Liver (tissue), 3 donors: ENCODE measurements at regions not wholly inside any gene's neighbourhood (a gene's known extent, or its start where the extent isn't known, plus 50 kb on each side); places are given as distances from the start of the nearest gene placed in this dataset.

Source experiments
- GABPA ChIP-seq, 2 donors: IDR thresholded peaks in 1 of 2; conservative IDR thresholded peaks in 1 of 2; 2 replicates each; pipeline ENCODE4 v1.6.1; 2016; ENCODE audit warnings: antibody characterized with exemption in 2 of 2, mild to moderate bottlenecking in 1 of 2, moderate library complexity in 1 of 2
- JUND ChIP-seq, 2 donors: IDR thresholded peaks; 2 replicates each; pipeline ENCODE4 v1.6.1; 2016; ENCODE audit warnings: antibody characterized with exemption in 2 of 2
- RAD21 ChIP-seq, 2 donors: IDR thresholded peaks; 2 replicates each; pipeline ENCODE4 v1.6.1; 2016; ENCODE audit warnings: antibody characterized with exemption in 2 of 2, mild to moderate bottlenecking in 2 of 2
- SP1 ChIP-seq: IDR thresholded peaks from 2 replicates; pipeline ENCODE4 v1.6.1; 2018; ENCODE audit warnings: antibody characterized with exemption, mild to moderate bottlenecking
- TAF1 ChIP-seq: conservative IDR thresholded peaks from 2 replicates; pipeline ENCODE4 v1.6.1; 2016; ENCODE audit warnings: antibody characterized with exemption, mild to moderate bottlenecking
- YY1 ChIP-seq: IDR thresholded peaks from 2 replicates; pipeline ENCODE4 v1.6.1; 2016; ENCODE audit warnings: antibody characterized with exemption, mild to moderate bottlenecking
- TF ChIP-seq, protein P1 (sequence below): fragments of 150-350 bp; IDR thresholded peaks from 2 replicates; pipeline ENCODE4 v1.5.1; 2017; ENCODE audit warnings: improper control_type of control experiment, low read depth, low read length; ENCODE audit not compliant: missing input control
- TF ChIP-seq, protein P2 (sequence below): IDR thresholded peaks from 2 replicates; pipeline ENCODE4 v1.6.1; 2016; ENCODE audit warnings: antibody characterized with exemption, mild to moderate bottlenecking
- TF ChIP-seq, protein P3 (sequence below): IDR thresholded peaks from 2 replicates; pipeline ENCODE4 v1.6.1; 2016; ENCODE audit warnings: antibody characterized with exemption
- TF ChIP-seq, protein P4 (sequence below): IDR thresholded peaks from 2 replicates; pipeline ENCODE4 v1.6.1; 2016; ENCODE audit warnings: antibody characterized with exemption
- TF ChIP-seq, protein P5 (sequence below): IDR thresholded peaks from 2 replicates; pipeline ENCODE4 v1.6.1; 2016; ENCODE audit warnings: antibody characterized with exemption
- donor health status: healthy.
- donor health status: healthy.

DNA sequence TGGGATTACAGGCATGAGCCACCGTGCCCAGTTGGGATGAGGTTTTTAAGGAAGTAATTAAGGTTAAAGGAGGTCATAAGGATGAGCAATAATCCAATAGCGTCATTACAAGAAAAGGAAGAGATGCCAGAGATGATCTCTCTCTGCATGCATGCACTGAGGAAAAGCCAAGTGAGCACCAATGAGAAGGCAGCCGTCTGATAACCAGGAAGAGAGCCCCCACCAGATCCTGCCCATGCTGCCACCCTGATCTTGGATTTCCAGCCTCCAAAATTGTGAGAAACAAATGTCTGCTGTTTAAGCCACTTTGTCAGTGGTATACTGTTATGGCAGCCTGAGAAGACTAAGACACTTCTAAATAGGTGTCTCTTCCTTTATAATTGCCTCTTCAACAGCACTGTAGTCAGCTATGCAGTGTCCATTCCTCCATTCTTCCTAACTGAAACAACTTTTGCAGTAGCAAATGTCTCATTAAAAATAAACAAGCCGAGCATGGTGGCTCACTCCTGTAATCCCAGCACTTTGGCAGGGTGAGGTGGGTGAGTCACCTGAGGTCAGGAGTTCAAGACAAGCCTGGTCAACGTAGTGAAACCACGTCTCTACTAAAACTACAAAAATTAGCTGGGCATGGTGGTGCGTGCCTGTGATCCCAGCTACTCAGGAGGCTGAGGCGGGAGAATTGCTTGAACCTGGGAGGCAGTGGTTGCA is 216.2 kb upstream of the RUNX1 start:
- TF ChIP-seq, protein P1, sequence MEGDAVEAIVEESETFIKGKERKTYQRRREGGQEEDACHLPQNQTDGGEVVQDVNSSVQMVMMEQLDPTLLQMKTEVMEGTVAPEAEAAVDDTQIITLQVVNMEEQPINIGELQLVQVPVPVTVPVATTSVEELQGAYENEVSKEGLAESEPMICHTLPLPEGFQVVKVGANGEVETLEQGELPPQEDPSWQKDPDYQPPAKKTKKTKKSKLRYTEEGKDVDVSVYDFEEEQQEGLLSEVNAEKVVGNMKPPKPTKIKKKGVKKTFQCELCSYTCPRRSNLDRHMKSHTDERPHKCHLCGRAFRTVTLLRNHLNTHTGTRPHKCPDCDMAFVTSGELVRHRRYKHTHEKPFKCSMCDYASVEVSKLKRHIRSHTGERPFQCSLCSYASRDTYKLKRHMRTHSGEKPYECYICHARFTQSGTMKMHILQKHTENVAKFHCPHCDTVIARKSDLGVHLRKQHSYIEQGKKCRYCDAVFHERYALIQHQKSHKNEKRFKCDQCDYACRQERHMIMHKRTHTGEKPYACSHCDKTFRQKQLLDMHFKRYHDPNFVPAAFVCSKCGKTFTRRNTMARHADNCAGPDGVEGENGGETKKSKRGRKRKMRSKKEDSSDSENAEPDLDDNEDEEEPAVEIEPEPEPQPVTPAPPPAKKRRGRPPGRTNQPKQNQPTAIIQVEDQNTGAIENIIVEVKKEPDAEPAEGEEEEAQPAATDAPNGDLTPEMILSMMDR = no peak
- TF ChIP-seq RAD21 (IDR thresholded peaks at IDR 0.05) = no peak
- TF ChIP-seq, protein P2, sequence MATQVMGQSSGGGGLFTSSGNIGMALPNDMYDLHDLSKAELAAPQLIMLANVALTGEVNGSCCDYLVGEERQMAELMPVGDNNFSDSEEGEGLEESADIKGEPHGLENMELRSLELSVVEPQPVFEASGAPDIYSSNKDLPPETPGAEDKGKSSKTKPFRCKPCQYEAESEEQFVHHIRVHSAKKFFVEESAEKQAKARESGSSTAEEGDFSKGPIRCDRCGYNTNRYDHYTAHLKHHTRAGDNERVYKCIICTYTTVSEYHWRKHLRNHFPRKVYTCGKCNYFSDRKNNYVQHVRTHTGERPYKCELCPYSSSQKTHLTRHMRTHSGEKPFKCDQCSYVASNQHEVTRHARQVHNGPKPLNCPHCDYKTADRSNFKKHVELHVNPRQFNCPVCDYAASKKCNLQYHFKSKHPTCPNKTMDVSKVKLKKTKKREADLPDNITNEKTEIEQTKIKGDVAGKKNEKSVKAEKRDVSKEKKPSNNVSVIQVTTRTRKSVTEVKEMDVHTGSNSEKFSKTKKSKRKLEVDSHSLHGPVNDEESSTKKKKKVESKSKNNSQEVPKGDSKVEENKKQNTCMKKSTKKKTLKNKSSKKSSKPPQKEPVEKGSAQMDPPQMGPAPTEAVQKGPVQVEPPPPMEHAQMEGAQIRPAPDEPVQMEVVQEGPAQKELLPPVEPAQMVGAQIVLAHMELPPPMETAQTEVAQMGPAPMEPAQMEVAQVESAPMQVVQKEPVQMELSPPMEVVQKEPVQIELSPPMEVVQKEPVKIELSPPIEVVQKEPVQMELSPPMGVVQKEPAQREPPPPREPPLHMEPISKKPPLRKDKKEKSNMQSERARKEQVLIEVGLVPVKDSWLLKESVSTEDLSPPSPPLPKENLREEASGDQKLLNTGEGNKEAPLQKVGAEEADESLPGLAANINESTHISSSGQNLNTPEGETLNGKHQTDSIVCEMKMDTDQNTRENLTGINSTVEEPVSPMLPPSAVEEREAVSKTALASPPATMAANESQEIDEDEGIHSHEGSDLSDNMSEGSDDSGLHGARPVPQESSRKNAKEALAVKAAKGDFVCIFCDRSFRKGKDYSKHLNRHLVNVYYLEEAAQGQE = no peak
- TF ChIP-seq, protein P3, sequence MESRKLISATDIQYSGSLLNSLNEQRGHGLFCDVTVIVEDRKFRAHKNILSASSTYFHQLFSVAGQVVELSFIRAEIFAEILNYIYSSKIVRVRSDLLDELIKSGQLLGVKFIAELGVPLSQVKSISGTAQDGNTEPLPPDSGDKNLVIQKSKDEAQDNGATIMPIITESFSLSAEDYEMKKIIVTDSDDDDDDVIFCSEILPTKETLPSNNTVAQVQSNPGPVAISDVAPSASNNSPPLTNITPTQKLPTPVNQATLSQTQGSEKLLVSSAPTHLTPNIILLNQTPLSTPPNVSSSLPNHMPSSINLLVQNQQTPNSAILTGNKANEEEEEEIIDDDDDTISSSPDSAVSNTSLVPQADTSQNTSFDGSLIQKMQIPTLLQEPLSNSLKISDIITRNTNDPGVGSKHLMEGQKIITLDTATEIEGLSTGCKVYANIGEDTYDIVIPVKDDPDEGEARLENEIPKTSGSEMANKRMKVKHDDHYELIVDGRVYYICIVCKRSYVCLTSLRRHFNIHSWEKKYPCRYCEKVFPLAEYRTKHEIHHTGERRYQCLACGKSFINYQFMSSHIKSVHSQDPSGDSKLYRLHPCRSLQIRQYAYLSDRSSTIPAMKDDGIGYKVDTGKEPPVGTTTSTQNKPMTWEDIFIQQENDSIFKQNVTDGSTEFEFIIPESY = no peak
- TF ChIP-seq, protein P4, sequence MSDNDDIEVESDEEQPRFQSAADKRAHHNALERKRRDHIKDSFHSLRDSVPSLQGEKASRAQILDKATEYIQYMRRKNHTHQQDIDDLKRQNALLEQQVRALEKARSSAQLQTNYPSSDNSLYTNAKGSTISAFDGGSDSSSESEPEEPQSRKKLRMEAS = no peak
- TF ChIP-seq JUND (IDR thresholded peaks at IDR 0.05) = no peak
- TF ChIP-seq, protein P5, sequence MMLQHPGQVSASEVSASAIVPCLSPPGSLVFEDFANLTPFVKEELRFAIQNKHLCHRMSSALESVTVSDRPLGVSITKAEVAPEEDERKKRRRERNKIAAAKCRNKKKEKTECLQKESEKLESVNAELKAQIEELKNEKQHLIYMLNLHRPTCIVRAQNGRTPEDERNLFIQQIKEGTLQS = no peak
- TF ChIP-seq GABPA (IDR thresholded peaks at IDR 0.05 in 1 of 2, conservative IDR thresholded peaks at IDR 0.05 in 1 of 2) = no peak
- TF ChIP-seq SP1 = no peak
- no peak for TF ChIP-seq YY1
- TF ChIP-seq TAF1 = no peak
